Activated CD4-positive, alpha-beta T cell treated with anti-CD3 and anti-CD28 coated beads, Interleukin-2, amount 10 ng/mL, durations not matched to agents 7 days and 5 days (primary cell): ENCODE measurements at regions not wholly inside any gene's neighbourhood (a gene's known extent, or its start where the extent isn't known, plus 50 kb on each side); places are given as distances from the start of the nearest gene placed in this dataset.
"Not testable (repeated sequence)": the region's sequence is repeated elsewhere in the genome, so short reads cannot be mapped to it uniquely, and the experiment has no call there.

ENCODE experiments used
- CTCF ChIA-PET: fragments of 350-600 bp; sonication (Branson Sonifier 250); formaldehyde crosslinking; loops from one replicate; lab custom pipeline; 2021; ENCODE audit warnings: antibody characterized with exemption; lab: Charles Lee
- POLR2A ChIA-PET: fragments of 350-600 bp; sonication (Branson Sonifier 250); formaldehyde crosslinking; loops from one replicate; lab custom pipeline; 2021; ENCODE audit warnings: antibody characterized with exemption; lab: Charles Lee
- DNase-seq: peaks from one replicate; pipeline ENCODE4 v3.0.0-alpha.2; 2020
- H3K27ac Mint-ChIP-seq: one replicate; pipeline ENCODE4 v1.8.0; 2021; ENCODE audit warnings: mild to moderate bottlenecking, moderate library complexity, mixed read lengths
- H3K27me3 Mint-ChIP-seq: one replicate; pipeline ENCODE4 v1.8.0; 2021; ENCODE audit warnings: mixed read lengths
- H3K36me3 Mint-ChIP-seq: one replicate; pipeline ENCODE4 v1.8.0; 2021; ENCODE audit warnings: low read depth, mixed read lengths
- H3K4me1 Mint-ChIP-seq: one replicate; pipeline ENCODE4 v1.8.0; 2021; ENCODE audit warnings: mixed read lengths
- H3K4me3 Mint-ChIP-seq: one replicate; pipeline ENCODE4 v1.8.0; 2021; ENCODE audit warnings: mild to moderate bottlenecking, moderate library complexity, mixed read lengths
- H3K9me3 Mint-ChIP-seq: one replicate; pipeline ENCODE4 v1.8.0; 2021; ENCODE audit warnings: mixed read lengths

- H3K27ac Mint-ChIP-seq, H3K9me3 Mint-ChIP-seq, POLR2A ChIA-PET, DNase-seq, H3K27me3 Mint-ChIP-seq, H3K4me3 Mint-ChIP-seq, H3K36me3 Mint-ChIP-seq, H3K4me1 Mint-ChIP-seq, CTCF ChIA-PET: not testable (repeated sequence)
Observed at GRCh38 chr6:26830992-26831391, 171.4 kb upstream of the ZNF322 start.

- H3K9me3 Mint-ChIP-seq, DNase-seq, H3K36me3 Mint-ChIP-seq, POLR2A ChIA-PET, H3K4me1 Mint-ChIP-seq, H3K27ac Mint-ChIP-seq, H3K4me3 Mint-ChIP-seq, CTCF ChIA-PET, H3K27me3 Mint-ChIP-seq: not testable (repeated sequence)
Observed at GRCh38 chr6:26835707-26836106, 176.2 kb upstream of the ZNF322 start.

- CTCF ChIA-PET, H3K27me3 Mint-ChIP-seq, POLR2A ChIA-PET: not testable (repeated sequence)
Observed at GRCh38 chr6:26836657-26837056, 177.1 kb upstream of the ZNF322 start.

GRCh38 chr6:26844823-26845222, 185.3 kb upstream of the ZNF322 start:
- DNase-seq, CTCF ChIA-PET, POLR2A ChIA-PET, H3K4me3 Mint-ChIP-seq, H3K4me1 Mint-ChIP-seq, H3K27me3 Mint-ChIP-seq, H3K36me3 Mint-ChIP-seq, H3K27ac Mint-ChIP-seq, H3K9me3 Mint-ChIP-seq: not testable (repeated sequence)

More at GRCh38 chr6:26836657-26837056, 177.1 kb upstream of the ZNF322 start:
- not testable (repeated sequence) for H3K4me1 Mint-ChIP-seq, H3K4me3 Mint-ChIP-seq, H3K27ac Mint-ChIP-seq, H3K9me3 Mint-ChIP-seq, DNase-seq, H3K36me3 Mint-ChIP-seq

GRCh38 chr6:26857289-26857688, 197.7 kb upstream of the ZNF322 start:
- H3K36me3 Mint-ChIP-seq, H3K4me3 Mint-ChIP-seq, CTCF ChIA-PET, H3K27ac Mint-ChIP-seq, POLR2A ChIA-PET, DNase-seq, H3K4me1 Mint-ChIP-seq, H3K27me3 Mint-ChIP-seq, H3K9me3 Mint-ChIP-seq: not testable (repeated sequence)

GRCh38 chr6:26859067-26859770, 199.7 kb upstream of the ZNF322 start:
- H3K27ac Mint-ChIP-seq, CTCF ChIA-PET, POLR2A ChIA-PET, H3K9me3 Mint-ChIP-seq, H3K27me3 Mint-ChIP-seq, H3K4me1 Mint-ChIP-seq, DNase-seq, H3K4me3 Mint-ChIP-seq, H3K36me3 Mint-ChIP-seq: not testable (repeated sequence)

- H3K9me3 Mint-ChIP-seq, H3K27ac Mint-ChIP-seq, H3K36me3 Mint-ChIP-seq, CTCF ChIA-PET, H3K4me3 Mint-ChIP-seq, DNase-seq, H3K4me1 Mint-ChIP-seq, POLR2A ChIA-PET, H3K27me3 Mint-ChIP-seq: not testable (repeated sequence)
Observed at GRCh38 chr6:26859771-26860163, 200.2 kb upstream of the ZNF322 start.

GRCh38 chr6:26861913-26862312, 202.4 kb upstream of the ZNF322 start:
- H3K36me3 Mint-ChIP-seq, POLR2A ChIA-PET, DNase-seq: not testable (repeated sequence)

GRCh38 chr6:26863641-26864040, 204.1 kb upstream of the ZNF322 start:
- POLR2A ChIA-PET, H3K27me3 Mint-ChIP-seq, H3K27ac Mint-ChIP-seq, H3K4me1 Mint-ChIP-seq, H3K36me3 Mint-ChIP-seq, CTCF ChIA-PET, H3K4me3 Mint-ChIP-seq, DNase-seq, H3K9me3 Mint-ChIP-seq: not testable (repeated sequence)

More at GRCh38 chr6:26861913-26862312, 202.4 kb upstream of the ZNF322 start:
- H3K4me1 Mint-ChIP-seq, H3K27ac Mint-ChIP-seq, H3K9me3 Mint-ChIP-seq, H3K27me3 Mint-ChIP-seq, H3K4me3 Mint-ChIP-seq, CTCF ChIA-PET: not testable (repeated sequence)

GRCh38 chr6:26898785-26899184, 239.2 kb upstream of the ZNF322 start:
- H3K27me3 Mint-ChIP-seq, H3K27ac Mint-ChIP-seq, H3K9me3 Mint-ChIP-seq, H3K4me1 Mint-ChIP-seq, CTCF ChIA-PET, H3K36me3 Mint-ChIP-seq, DNase-seq, POLR2A ChIA-PET, H3K4me3 Mint-ChIP-seq: not testable (repeated sequence)

- H3K27ac Mint-ChIP-seq, H3K36me3 Mint-ChIP-seq, DNase-seq, CTCF ChIA-PET, H3K27me3 Mint-ChIP-seq, POLR2A ChIA-PET, H3K9me3 Mint-ChIP-seq, H3K4me3 Mint-ChIP-seq, H3K4me1 Mint-ChIP-seq: not testable (repeated sequence)
Observed at GRCh38 chr6:26924206-26924605, 264.7 kb upstream of the ZNF322 start.

GRCh38 chr6:26928190-26928589, 268.6 kb upstream of the ZNF322 start:
- H3K36me3 Mint-ChIP-seq, CTCF ChIA-PET, DNase-seq, H3K9me3 Mint-ChIP-seq, POLR2A ChIA-PET, H3K27me3 Mint-ChIP-seq, H3K27ac Mint-ChIP-seq, H3K4me1 Mint-ChIP-seq, H3K4me3 Mint-ChIP-seq: not testable (repeated sequence)

GRCh38 chr6:26937258-26937657, 277.7 kb upstream of the ZNF322 start:
- DNase-seq, H3K27ac Mint-ChIP-seq, H3K9me3 Mint-ChIP-seq, H3K4me3 Mint-ChIP-seq, H3K27me3 Mint-ChIP-seq, H3K4me1 Mint-ChIP-seq, CTCF ChIA-PET, POLR2A ChIA-PET, H3K36me3 Mint-ChIP-seq: not testable (repeated sequence)

GRCh38 chr6:26951211-26951610, 291.7 kb upstream of the ZNF322 start:
- DNase-seq, H3K4me3 Mint-ChIP-seq, CTCF ChIA-PET, H3K27me3 Mint-ChIP-seq, H3K27ac Mint-ChIP-seq, H3K36me3 Mint-ChIP-seq, H3K9me3 Mint-ChIP-seq, POLR2A ChIA-PET: not testable (repeated sequence)
- H3K4me1 Mint-ChIP-seq, result peaks cover 12% of the 10 kb centered on the region
